NCI-H524 (cell line): ENCODE measurements at regions not wholly inside any gene's neighbourhood (a gene's known extent, or its start where the extent isn't known, plus 50 kb on each side); places are given as distances from the start of the nearest gene placed in this dataset.
A peak's percentile ranks its signal among the peaks of the same experiment; 100 is the strongest.
"Not testable (repeated sequence)": the region's sequence is repeated elsewhere in the genome, so short reads cannot be mapped to it uniquely, and the experiment has no call there.

Experiments
- DNase-seq, 2 experiments: peaks; one replicate each; lab custom pipeline; 2025; lab: John Stamatoyannopoulos, UW

DNA sequence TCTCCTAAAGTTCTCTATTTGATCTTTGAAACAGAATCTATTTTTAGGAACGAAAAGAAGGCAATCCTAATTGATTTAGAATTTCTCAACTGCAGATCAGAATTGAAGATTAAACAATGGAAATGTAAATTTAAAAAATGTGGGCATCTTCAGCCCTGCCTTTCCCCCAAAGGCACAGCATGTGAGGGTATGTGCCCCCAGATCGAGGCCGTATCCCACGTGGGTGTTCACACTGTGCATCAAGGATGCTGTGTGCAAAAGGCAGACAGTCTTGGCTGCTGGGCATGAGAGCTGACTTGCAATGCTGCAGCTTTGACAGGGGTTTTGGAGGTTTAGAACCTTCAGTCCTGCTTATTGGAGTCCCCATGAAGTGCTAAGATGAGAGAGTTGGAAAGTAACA, 346.3 kb downstream of the VRK1 start:
- no peak for DNase-seq

DNA sequence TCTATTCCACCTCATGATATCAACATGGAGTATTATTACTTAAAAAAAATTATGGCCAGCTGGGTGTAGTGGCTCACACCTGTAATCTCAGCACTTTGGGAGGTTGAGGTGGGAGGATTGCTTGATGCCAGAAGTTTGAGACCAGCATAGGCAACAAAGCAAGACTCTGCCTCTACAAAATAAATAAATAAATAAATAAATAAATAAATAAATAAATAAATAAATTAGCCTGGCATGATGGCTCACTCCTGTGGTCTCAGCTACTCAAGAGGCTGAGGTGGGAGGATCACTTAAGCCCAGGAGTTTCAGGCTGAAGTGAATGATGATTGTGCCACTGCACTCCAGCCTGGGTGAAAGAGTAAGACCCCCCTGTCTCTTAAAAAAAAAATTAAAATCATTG, 350.8 kb downstream of the VRK1 start:
- DNase-seq = not testable (repeated sequence)

DNA sequence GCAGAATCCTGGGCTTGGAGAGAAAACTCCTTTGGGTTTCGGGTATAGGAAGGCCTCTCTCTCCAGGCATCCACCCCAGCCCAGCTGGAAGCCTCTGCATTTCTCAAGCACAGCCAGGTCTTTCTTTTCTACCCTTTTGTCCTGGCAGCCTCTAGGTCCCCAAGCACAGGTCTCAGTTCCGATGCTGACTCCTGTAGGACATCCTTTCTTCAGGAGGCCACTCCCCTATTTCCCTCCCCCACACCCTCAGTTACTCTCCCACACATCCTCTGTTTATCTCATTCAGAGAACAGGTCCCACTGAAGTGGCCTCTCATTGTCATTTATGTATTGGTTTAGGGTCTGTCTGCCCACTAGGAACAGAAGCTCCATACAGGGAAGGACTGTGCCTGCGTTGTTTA, 352.6 kb downstream of the VRK1 start:
- no peak for DNase-seq

DNA sequence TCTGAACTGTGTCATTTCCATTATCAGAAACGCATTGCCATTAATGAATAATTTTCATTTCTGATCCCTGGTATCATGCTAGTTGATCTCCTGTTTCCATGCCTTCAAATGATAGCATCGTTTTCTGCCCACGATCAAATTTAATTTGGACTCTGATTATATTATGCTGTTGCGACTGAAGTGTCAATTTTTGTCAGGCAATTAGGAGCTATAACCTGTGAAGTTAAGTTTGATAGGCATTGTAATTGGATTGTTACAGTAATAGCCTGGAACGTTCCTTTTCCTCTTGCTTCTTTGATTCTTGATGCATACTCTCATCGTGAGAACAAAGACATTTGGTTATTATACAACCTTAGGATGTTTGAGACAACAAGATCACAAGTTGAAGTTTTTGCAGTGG, 356.3 kb downstream of the VRK1 start:
- DNase-seq = no peak

- DNase-seq = no peak
These were observed 358.1 kb downstream of the VRK1 start for GRCh38 chr14:97155320-97155719.

DNA sequence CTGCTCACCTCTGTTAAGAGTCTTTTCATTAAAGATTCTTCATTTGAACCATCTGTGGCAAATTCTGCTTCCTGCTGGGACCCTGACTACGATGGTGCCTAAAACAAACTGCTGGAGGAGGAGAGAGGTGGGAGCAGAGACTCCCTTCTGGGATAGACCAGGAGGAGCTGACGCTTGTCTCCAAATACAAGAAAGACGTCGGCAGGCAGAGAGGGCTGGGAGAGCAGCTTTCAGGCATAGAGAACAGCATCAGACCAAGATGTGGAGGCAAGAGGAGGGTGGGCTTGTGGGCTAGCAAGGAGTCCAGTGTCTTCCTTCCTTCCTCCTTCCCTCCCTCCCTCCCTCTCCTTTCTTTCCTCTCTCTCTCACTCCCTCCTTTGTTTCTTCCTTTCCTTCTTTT, 358.6 kb downstream of the VRK1 start:
- no peak for DNase-seq

- DNase-seq = no peak
These were observed 359.5 kb downstream of the VRK1 start for GRCh38 chr14:97156705-97157104.

DNA sequence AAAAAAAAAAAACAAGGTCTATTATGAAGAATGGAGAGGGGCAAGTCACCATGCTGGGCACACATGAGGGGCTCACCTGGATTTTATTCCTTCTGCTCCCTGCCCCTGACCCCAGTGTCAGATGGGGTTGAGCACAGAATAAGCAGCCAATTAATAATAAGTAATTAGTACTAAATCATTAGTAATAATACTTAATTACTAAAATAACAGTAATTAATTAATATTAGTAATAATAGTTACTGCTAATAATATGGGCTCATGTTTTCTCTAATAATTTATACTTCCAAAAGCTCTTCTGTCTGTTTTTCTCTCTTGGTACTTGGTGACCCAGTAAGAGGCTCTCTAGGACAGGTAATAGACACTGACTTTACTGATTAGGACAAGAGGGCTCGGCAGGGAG, 360.9 kb downstream of the VRK1 start:
- DNase-seq = no peak

GRCh38 chr14:97159124-97159523, 361.9 kb downstream of the VRK1 start:
- no peak for DNase-seq

GRCh38 chr14:97162621-97163020, 365.4 kb downstream of the VRK1 start:
- DNase-seq = no peak

- DNase-seq = no peak
These were observed 366.8 kb downstream of the VRK1 start for GRCh38 chr14:97164021-97164420.

- DNase-seq = no peak
These were observed 369.3 kb downstream of the VRK1 start for GRCh38 chr14:97166497-97166896.

DNA sequence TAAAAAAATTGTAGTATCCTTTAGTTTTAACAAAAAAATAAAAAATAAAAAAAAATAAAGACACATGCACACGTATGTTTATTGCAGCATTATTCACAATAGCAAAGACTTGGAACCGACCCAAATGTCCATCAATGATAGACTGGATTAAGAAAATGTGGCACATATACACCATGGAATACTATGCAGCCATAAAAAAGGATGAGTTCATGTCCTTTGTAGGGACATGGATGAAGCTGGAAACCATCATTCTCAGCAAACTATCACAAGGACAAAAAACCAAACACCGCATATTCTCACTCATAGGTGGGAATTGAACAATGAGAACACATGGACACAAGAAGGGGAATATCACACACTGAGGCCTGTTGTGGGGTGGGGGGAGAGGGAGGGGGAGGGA, 370.4 kb downstream of the VRK1 start:
- not testable (repeated sequence) for DNase-seq

- no peak for DNase-seq
These were observed 375.5 kb downstream of the VRK1 start for GRCh38 chr14:97172644-97173043.

DNA sequence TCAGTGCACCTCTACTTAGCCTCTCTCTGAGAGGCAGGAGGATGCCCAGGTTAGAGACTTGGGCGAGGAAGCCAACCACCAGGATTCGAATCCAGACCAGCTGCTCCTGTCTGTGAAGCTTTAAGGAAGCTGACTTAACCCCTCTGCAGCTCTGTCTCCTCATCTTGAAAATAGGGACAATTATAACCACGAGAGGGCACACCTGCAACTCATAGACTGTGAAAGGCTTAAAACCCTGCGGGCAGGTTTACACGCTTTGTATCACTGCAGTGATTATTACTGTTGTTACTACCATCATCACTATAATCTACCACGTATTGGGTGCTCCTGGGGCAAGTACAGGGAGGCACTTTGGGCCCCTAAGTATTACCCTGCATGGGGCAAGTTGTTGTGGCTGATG, 379.8 kb downstream of the VRK1 start:
- DNase-seq = peak; percentile 80 to 81

GRCh38 chr14:97177635-97178034, 380.5 kb downstream of the VRK1 start:
- no peak for DNase-seq

DNA sequence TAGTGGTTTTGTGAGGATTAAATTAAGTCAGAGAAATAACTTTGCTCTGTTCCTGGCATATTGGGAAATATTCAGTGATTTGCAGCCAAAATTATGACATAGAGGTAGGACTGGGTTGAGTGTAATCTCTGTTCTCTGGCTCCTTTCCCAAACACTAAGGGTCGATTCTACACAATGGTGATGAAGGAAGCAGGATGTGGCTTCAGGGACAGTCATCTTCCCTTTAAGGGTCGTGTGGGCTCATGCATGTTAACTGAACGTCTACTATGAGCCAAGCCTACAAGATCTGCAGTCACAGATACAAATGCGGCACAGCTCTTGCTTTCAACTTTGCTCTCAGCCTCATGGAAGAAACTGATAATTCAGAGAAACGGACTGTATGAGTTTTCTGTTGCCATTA, 381.6 kb downstream of the VRK1 start:
- no peak for DNase-seq

GRCh38 chr14:97179573-97179972, 382.4 kb downstream of the VRK1 start:
- no peak for DNase-seq

DNA sequence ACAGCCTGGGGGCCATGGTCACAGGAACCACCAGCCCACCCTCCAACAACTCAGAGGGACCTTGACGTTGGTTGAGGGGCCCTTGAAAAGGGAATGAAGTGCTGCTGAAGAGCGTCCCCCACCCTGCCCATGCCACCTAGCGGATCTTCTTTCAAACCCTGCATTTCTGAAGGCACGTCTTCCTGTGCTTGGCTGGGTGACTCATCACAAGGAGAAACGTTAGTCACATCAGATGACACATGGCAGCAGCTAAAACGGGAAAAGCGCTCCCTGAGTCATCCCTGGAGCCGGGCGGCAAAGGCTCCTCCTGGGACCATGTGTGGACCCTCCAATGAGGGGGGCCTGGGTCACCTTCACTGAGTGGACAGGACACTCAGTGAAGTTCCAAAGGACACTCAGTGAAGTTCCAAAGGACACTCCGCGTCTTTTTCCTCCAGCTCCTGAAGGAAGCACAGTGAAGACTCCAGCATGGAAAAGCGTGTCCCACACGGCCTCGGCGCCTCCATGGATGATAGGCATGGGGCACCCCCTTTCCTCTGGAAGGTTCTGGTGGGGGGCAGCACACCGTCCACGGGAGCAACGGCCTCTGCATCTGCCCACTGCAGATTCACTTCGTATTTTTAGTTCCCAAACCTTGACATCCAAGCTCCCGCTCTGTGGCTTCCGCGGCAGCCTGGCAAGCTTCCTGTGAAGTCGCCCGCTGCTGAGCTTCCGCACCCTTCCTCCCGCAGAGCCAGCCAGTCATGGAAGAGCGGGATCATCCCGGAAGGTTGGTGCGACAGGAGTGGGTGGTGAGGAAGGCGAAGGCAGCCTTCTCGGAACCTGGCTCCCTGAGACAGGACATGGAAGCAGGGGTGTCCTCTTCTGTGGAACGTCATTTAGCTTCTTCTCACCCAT, 383.4 kb downstream of the VRK1 start:
- no peak for DNase-seq

DNA sequence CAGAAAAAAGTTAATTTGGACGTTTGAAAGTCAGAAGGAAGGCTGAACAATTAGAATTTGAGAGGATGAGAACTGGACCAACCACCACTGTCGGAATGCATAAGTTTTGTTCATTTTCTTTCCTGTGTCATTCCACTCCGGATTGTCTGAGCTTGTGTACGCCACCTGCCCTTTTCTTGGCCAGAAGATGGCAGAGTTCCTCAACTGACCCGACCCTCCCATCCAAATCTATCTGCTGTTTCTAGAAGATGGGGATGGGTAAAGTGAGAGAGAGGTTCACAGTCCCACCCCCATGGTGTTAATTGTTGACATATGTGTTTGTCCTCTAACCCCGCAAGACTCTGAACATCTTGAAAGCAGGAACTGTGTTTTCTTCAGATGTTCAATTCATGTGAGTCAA, 388.0 kb downstream of the VRK1 start:
- peak; percentile 21 to 61 for DNase-seq

GRCh38 chr14:97187916-97188315, 390.7 kb downstream of the VRK1 start:
- DNase-seq = no peak

DNA sequence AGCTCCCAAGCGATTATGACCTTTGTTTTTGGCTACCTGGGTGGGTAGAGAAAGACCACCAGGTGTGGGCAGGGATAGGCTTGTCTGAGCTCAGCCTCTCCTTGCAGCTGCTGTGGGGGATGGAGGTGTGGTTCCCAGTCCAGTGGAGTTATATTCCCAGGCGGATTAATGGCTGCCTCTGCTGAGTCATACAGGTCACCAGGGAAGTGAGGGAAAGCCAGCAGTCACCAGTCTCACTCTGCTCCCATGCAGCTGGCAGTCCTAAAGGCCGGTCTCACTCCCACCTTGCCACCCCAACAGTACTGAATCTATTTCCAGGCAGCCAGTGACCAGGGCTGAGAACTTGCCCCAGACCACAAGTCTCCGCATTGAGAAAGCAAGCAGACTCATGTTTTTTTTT, 399.2 kb downstream of the VRK1 start:
- DNase-seq = no peak

DNA sequence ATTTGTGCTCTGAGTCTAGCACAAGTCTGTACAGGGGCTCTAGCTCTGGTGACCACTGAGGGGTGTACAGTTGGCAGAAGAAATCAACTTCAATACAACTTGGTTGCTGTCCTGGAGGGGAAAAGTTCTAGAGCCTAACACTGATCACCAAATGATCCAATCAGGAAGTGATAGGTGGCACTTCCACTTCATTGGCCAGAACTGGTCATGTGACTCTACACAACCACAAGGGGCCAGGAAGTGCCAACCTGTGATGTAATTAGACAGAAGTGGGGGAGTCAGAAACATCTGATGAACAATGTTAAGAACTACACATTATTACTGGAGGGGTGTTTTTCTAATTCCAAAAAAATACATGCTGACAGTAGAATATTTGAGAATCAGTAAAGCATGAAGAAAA, 401.6 kb downstream of the VRK1 start:
- no peak for DNase-seq

DNA sequence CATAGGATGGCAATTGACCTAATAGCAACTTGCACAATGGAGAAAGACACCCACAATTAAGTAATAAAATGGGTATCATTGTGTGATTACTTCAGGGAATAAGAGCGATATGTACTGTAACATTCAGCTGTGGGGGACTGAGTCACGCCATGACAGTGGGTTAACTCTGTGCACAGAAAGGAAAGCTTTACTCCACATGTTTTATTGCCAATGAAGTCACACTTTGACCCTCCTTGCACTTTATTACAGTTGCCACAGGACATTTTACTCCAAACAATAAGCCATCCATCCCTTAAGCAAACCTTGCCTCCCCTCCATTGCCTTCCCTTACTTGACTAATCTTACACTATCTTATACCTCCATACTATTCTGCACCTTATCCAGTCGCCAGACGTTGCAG, 403.1 kb downstream of the VRK1 start:
- no peak for DNase-seq
